ENCODE measurements at regions not wholly inside any gene's neighbourhood (a gene's known extent, or its start where the extent isn't known, plus 50 kb on each side); places are given as distances from the start of the nearest gene placed in this dataset.

DNA sequence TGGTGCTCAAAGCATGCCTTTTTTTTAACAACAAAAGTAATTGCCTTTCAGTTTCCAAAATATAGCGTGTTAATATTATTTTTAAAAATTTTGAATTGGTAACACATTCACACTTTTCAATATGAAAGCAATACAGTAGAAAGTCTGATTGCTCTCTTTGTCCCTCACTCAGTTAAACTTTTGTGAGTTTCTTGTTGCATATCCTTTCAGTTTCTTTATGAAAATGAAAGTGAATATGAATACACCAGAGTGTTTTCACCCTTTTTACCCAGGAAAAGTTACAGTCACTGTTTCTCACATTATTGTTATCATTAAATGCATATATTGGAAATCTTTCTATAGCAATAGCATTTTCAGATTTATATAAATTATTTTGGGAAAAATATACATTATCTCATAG lies 377.4 kb upstream of the CRIM1 start:
- TF ChIP-seq, protein P1, sequence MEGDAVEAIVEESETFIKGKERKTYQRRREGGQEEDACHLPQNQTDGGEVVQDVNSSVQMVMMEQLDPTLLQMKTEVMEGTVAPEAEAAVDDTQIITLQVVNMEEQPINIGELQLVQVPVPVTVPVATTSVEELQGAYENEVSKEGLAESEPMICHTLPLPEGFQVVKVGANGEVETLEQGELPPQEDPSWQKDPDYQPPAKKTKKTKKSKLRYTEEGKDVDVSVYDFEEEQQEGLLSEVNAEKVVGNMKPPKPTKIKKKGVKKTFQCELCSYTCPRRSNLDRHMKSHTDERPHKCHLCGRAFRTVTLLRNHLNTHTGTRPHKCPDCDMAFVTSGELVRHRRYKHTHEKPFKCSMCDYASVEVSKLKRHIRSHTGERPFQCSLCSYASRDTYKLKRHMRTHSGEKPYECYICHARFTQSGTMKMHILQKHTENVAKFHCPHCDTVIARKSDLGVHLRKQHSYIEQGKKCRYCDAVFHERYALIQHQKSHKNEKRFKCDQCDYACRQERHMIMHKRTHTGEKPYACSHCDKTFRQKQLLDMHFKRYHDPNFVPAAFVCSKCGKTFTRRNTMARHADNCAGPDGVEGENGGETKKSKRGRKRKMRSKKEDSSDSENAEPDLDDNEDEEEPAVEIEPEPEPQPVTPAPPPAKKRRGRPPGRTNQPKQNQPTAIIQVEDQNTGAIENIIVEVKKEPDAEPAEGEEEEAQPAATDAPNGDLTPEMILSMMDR (IDR thresholded peaks at IDR 0.05; ENCODE audit: low read depth, low read length, missing input control): no peak
- TF ChIP-seq RXRA (IDR thresholded peaks at IDR 0.05) (no peak), REST (IDR thresholded peaks at IDR 0.05) (no peak), YY1 (IDR thresholded peaks at IDR 0.05) (no peak), SP1 (IDR thresholded peaks at IDR 0.05) (no peak), JUND (IDR thresholded peaks at IDR 0.05) (no peak), TAF1 (conservative IDR thresholded peaks at IDR 0.05) (no peak)
- TF ChIP-seq, protein P2, sequence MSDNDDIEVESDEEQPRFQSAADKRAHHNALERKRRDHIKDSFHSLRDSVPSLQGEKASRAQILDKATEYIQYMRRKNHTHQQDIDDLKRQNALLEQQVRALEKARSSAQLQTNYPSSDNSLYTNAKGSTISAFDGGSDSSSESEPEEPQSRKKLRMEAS (IDR thresholded peaks at IDR 0.05): no peak
- TF ChIP-seq, protein P3, sequence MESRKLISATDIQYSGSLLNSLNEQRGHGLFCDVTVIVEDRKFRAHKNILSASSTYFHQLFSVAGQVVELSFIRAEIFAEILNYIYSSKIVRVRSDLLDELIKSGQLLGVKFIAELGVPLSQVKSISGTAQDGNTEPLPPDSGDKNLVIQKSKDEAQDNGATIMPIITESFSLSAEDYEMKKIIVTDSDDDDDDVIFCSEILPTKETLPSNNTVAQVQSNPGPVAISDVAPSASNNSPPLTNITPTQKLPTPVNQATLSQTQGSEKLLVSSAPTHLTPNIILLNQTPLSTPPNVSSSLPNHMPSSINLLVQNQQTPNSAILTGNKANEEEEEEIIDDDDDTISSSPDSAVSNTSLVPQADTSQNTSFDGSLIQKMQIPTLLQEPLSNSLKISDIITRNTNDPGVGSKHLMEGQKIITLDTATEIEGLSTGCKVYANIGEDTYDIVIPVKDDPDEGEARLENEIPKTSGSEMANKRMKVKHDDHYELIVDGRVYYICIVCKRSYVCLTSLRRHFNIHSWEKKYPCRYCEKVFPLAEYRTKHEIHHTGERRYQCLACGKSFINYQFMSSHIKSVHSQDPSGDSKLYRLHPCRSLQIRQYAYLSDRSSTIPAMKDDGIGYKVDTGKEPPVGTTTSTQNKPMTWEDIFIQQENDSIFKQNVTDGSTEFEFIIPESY (IDR thresholded peaks at IDR 0.05): no peak
